ENCODE measurements at regions not wholly inside any gene's neighbourhood (a gene's known extent, or its start where the extent isn't known, plus 50 kb on each side); places are given as distances from the start of the nearest gene placed in this dataset.

DNA sequence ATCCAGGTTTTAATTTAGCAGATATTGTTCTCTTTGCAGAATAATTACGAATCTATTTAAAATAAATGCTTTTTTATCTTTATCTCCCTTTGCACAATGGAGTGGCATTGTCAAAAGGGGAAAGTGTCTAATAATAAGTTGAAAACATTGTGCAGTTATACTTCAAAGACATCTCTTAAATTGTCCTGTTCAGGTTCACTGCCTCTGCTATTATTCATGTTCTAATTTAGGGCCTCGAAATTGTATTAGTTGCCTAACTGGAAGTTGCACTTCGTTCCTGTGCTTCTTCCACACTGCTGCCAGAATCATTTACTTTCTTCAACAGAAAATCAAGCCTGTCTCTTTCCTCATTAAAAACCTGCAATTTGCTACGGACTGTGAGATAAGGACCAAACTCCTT lies 150.5 kb upstream of the SPRY1 start:
- Histone ChIP-seq H3K36me3 (no peaks in the 10 kb centered on the region), H3K4me3 (no peak overlapping the region), H3K9me3 (no peaks in the 10 kb centered on the region), H3K4me1 (peaks cover 56 to 73% (median 68%) of the 10 kb centered on the region in 4 donors), H3K27me3 (no peaks in the 10 kb centered on the region), H3K27ac (replicated peaks in 1 of 4) (peak overlapping the region; percentile 39 to 56 (median 46))
- TF ChIP-seq POLR2AphosphoS5 (IDR thresholded peaks at IDR 0.05) = peak in 1 of 2 donors; percentile 49
- no peak for TF ChIP-seq POLR2A (IDR thresholded peaks at IDR 0.05; ENCODE audit: low read depth)
- WGBS = 36% methylated on average over 4 of the region's 4 CpGs
- intact Hi-C loops (cut with DNase I) = loop anchor here (10.0 kb wide), 1 partner anchor 149 kb away; the partner anchor contains the start of gene SPRY1
- no peak for DNase-seq (ENCODE audit: extremely low spot score)

DNA sequence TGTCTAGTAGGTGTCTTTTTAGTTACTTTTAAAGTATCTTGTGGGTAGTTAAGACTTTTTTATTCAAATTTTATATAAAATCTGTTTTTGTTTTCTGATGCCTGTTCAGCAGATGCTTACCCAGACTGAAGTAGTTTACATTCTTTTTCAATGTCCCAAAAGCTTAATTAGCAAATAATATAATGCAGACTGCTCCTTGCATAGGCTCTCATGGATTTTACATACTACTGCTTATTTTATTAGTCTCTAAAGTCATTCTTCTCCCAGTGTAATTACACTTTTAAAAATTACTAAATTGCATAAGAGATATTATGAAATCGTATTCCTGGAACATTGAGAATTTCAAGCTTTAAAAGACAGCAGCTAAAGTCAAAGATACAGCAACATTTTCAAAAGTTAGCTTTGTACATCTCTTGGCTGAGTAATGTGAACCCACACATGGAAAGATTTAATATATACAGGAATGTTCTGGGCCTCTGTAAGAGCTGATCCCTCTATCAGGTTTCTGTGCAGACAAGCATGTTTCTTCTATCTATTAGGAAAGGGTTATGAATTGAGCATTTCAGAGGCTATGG lies 148.4 kb upstream of the SPRY1 start:
- Histone ChIP-seq H3K4me1 (peaks cover 56 to 77% (median 70%) of the 10 kb centered on the region in 4 donors), H3K4me3 (no peak overlapping the region), H3K27me3 (no peaks in the 10 kb centered on the region), H3K27ac (replicated peaks in 1 of 4) (peak overlapping the region; percentile 13 to 61 (median 41)), H3K36me3 (no peaks in the 10 kb centered on the region), H3K9me3 (no peaks in the 10 kb centered on the region)
- DNase-seq (ENCODE audit: extremely low spot score) = no peak
- WGBS = 53% methylated on average over 1 of the region's 1 CpG
- intact Hi-C loops (cut with DNase I) = loop anchor here (10.0 kb wide), 1 partner anchor 147 kb away; the partner anchor contains the start of gene SPRY1
- TF ChIP-seq EP300 (IDR thresholded peaks at IDR 0.05) = no peak

DNA sequence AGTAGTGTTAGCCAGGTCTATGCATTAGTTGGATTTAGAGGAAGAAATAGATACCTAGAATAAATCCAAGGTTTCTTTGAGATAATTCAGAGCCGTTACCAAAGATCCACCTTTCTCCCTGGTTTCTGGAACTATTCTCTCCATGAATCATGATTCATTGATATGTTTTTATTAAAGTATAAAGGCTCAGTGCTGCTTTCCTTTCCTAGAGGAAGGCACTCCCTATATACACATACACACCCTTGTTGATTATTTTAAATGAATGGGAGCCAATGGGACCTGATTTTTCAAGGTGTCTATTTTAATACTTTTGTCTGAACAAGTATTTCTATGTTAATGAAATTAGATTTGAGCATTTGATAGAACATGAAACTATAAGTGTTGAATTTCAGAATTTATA lies 146.8 kb upstream of the SPRY1 start:
- peak overlapping the region; percentile 13 to 61 (median 45) for H3K27ac ChIP-seq (replicated peaks in 1 of 4)
- 71% methylated on average over 1 of the region's 1 CpG for WGBS
- H3K36me3 ChIP-seq = no peaks in the 10 kb centered on the region
- peaks cover 51 to 66% (median 60%) of the 10 kb centered on the region in 4 donors for H3K4me1 ChIP-seq
- no peaks in the 10 kb centered on the region for H3K9me3 ChIP-seq
- intact Hi-C loops (cut with DNase I) = loop anchor here (10.0 kb wide), 1 partner anchor 145 kb away; the partner anchor contains the start of gene SPRY1
- H3K27me3 ChIP-seq = no peaks in the 10 kb centered on the region
- H3K4me3 ChIP-seq = no peak overlapping the region
- TF ChIP-seq EP300 (IDR thresholded peaks at IDR 0.05) = no peak
- TF ChIP-seq POLR2A (IDR thresholded peaks at IDR 0.05; ENCODE audit: low read depth) = no peak
- TF ChIP-seq, protein P1, sequence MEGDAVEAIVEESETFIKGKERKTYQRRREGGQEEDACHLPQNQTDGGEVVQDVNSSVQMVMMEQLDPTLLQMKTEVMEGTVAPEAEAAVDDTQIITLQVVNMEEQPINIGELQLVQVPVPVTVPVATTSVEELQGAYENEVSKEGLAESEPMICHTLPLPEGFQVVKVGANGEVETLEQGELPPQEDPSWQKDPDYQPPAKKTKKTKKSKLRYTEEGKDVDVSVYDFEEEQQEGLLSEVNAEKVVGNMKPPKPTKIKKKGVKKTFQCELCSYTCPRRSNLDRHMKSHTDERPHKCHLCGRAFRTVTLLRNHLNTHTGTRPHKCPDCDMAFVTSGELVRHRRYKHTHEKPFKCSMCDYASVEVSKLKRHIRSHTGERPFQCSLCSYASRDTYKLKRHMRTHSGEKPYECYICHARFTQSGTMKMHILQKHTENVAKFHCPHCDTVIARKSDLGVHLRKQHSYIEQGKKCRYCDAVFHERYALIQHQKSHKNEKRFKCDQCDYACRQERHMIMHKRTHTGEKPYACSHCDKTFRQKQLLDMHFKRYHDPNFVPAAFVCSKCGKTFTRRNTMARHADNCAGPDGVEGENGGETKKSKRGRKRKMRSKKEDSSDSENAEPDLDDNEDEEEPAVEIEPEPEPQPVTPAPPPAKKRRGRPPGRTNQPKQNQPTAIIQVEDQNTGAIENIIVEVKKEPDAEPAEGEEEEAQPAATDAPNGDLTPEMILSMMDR (IDR thresholded peaks at IDR 0.05) = no peak
- no peak for TF ChIP-seq POLR2AphosphoS5 (IDR thresholded peaks at IDR 0.05)
- no peak for DNase-seq (ENCODE audit: extremely low spot score)

DNA sequence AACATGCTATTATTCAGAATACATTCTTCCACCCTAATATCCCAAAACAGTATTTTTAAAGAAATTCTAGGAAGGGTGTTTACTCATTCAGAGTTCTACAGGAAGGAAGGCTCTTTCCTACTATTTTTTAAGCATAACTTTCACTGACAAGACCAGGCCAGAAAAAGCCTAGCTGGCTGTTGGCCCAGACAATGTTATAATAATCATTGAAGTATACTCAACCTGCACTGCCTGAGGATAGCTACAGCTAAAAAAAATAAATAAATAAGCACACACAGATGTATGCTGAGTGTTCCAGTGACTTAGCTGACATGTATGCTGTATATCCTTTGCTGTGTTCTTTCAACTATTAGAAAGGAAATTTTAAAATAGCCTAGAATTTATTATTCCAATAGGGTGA lies 145.8 kb upstream of the SPRY1 start:
- Histone ChIP-seq H3K4me1 (peaks cover 42 to 55% (median 50%) of the 10 kb centered on the region in 4 donors), H3K9me3 (no peaks in the 10 kb centered on the region), H3K27ac (replicated peaks in 1 of 4) (peak overlapping the region; percentile 13 to 61 (median 45)), H3K4me3 (no peak overlapping the region), H3K36me3 (no peaks in the 10 kb centered on the region), H3K27me3 (no peaks in the 10 kb centered on the region)
- DNase-seq (ENCODE audit: extremely low spot score) = no peak
- intact Hi-C loops (cut with DNase I) = no loop called here
- TF ChIP-seq EP300 (IDR thresholded peaks at IDR 0.05) (no peak), POLR2A (IDR thresholded peaks at IDR 0.05; ENCODE audit: low read depth) (no peak), POLR2AphosphoS5 (IDR thresholded peaks at IDR 0.05) (no peak)
- TF ChIP-seq, protein P1 (IDR thresholded peaks at IDR 0.05) = no peak

DNA sequence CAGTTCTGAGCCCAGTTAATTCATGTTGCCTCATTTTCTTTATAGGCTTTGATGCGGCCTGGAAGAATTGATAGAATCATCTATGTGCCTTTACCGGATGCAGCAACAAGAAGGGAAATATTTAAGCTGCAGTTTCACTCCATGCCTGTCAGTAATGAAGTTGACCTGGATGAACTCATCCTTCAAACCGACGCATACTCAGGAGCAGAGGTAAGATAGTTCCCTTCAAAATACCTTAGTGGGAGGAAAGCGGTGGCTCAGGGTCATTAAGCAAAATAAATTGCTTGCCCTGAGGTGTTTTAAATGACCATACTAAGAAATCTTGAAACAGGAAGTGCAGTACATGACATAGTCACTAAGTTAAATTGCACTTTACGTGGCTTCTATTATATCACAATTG lies 140.6 kb upstream of the SPRY1 start:
- Histone ChIP-seq H3K27me3 (no peaks in the 10 kb centered on the region), H3K4me1 (peaks cover 26 to 41% (median 36%) of the 10 kb centered on the region in 4 donors), H3K36me3 (no peaks in the 10 kb centered on the region), H3K9me3 (no peaks in the 10 kb centered on the region), H3K27ac (replicated peaks in 1 of 4) (no peak overlapping the region), H3K4me3 (no peak overlapping the region)
- WGBS = 93% methylated on average over 6 of the region's 6 CpGs
- intact Hi-C loops (cut with DNase I) = no loop called here
- DNase-seq (ENCODE audit: extremely low spot score) = no peak
- TF ChIP-seq EP300 (IDR thresholded peaks at IDR 0.05) = no peak
- TF ChIP-seq, protein P1 (IDR thresholded peaks at IDR 0.05) = no peak
- no peak for TF ChIP-seq POLR2A (IDR thresholded peaks at IDR 0.05; ENCODE audit: low read depth)
- TF ChIP-seq POLR2AphosphoS5 (IDR thresholded peaks at IDR 0.05) = no peak

DNA sequence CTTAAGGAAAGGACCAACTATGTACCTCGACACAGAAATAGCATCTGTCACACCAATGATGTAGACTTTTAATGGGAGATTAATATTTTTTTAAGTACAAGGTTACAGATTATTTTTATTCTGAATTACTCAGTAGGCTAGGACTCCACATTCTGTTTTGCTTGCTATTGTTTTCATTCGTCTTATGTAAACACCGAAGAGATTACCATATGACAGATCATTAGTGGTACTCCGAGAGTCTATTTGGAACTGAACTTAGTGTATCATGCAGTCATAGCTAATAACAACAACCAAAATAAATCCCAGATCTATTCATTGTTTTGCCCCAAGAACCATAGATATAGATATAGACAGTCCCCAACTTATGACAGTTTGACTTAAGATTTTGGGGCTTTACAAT lies 139.7 kb upstream of the SPRY1 start:
- intact Hi-C loops (cut with DNase I) = no loop called here
- TF ChIP-seq, protein P1 (IDR thresholded peaks at IDR 0.05) = no peak
- TF ChIP-seq POLR2A (IDR thresholded peaks at IDR 0.05; ENCODE audit: low read depth) (no peak), EP300 (IDR thresholded peaks at IDR 0.05) (no peak), POLR2AphosphoS5 (IDR thresholded peaks at IDR 0.05) (no peak)
- Histone ChIP-seq H3K27me3 (no peaks in the 10 kb centered on the region), H3K4me3 (no peak overlapping the region), H3K36me3 (no peaks in the 10 kb centered on the region), H3K9me3 (no peaks in the 10 kb centered on the region), H3K27ac (replicated peaks in 1 of 4) (no peak overlapping the region), H3K4me1 (peaks cover 24 to 35% (median 33%) of the 10 kb centered on the region in 4 donors)
- 84% methylated on average over 4 of the region's 4 CpGs for WGBS
- DNase-seq (ENCODE audit: extremely low spot score) = no peak

Data from esophagus muscularis mucosa (tissue), 4 donors.